CD1c-positive myeloid dendritic cell (primary cell): ENCODE measurements at regions not wholly inside any gene's neighbourhood (a gene's known extent, or its start where the extent isn't known, plus 50 kb on each side); places are given as distances from the start of the nearest gene placed in this dataset.
A peak's percentile ranks its signal among the peaks of the same experiment; 100 is the strongest.

Source experiments
- DNase-seq: peaks from one replicate; pipeline ENCODE4 v3.0.0-alpha.2; 2016; ENCODE audit errors: extremely low spot score

- DNase-seq = no peak
These were observed 102.7 kb upstream of the MAP1LC3B2 start for GRCh38 chr12:116456330-116457082.

GRCh38 chr12:116458492-116458891, 100.7 kb upstream of the MAP1LC3B2 start:
- DNase-seq = no peak

DNA sequence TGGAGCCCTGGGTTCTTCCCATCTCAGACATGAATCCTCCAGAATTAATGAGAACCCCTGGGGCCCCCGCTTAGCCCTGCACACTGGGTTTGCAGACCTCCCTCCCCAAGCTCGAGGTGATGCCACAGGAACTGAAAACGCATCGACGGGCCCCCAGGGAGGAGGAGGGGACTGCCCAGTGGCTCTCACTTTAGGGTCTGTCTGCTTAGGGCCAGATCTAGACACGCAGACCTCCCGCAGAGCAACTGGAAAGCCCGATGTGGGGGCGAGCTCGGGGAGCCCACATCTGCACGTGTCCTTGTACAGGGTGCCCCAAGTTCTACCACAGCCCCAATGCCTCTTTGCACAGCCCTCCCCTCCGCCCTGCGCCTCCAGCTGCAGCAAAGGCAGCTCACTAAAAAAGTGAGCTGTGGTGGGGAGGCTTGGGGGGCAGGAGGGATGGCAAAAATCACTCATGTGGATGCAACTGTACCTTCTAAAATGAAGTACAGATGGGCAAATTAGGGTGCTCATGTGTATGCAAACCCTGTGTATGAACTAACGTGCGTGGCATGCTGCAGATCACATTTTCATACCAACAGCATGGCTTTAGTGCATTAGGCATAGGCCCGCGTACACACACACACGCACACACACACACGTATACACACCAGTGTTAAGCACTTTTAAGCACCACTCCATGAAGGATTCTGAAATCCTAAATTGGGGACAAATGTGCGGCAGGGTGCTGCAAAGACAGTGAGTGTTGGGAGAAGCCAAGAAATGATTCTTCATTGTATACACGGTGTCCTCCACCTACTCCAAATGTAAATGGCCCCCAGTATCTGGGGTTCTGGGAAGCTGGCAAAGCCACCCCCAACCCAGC, 99.9 kb upstream of the MAP1LC3B2 start:
- DNase-seq = no peak

DNA sequence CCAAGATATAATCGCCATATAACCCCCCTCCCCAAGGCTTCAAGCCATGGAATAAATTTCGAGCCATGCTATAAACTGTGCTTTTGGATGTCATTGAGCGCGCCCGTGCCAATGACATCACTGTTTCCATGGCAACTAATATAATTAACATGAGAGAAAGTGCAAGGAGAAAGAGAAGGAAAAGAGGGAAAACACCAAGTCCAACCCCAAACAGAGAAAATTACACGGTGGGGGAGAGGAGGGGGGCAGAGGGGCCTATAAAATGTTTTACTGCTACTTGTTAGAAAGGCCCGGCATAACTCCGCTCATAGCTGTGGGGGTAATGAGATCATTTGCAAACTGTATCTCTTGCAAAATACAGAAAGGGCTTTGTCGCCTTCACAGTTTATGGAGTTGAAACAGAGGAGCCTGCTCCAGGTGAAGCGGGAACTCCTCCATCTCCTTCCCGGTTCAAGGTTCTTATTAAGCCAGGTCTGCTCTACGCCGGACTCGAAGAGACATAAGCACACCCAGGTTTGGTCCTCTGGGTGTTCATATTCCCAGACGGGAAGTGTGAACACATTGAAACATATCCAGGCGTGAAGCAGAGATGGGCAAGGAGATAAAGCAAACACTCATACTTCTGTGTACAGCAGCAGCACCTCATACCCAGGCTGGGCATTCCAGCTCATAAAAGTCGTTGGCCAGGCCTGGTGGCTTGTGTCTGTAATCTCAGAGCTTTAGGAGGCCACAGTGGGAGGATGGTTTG, 99.1 kb upstream of the MAP1LC3B2 start:
- DNase-seq = no peak

DNA sequence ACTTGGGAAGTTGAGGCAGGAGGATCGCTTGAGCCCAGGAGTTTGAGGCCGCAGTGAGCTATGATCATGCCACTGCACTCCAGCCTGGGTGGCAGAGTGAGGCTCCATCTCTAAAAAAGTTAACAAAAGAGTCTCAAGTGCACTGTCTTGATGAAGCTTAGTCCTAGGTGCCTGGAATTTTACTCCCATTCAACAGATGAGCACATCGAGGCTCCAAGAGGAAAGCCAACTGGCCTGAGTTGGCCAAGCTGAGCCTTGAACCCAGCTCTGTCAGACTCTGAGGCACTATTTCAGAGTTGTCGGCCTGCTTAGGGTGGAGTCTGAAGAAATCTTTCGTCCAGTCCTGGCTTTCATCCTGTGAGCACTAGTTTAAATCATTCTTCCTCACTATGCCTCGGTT, 98.1 kb upstream of the MAP1LC3B2 start:
- no peak for DNase-seq

- DNase-seq = no peak
These were observed 95.8 kb upstream of the MAP1LC3B2 start for GRCh38 chr12:116463366-116463765.

DNA sequence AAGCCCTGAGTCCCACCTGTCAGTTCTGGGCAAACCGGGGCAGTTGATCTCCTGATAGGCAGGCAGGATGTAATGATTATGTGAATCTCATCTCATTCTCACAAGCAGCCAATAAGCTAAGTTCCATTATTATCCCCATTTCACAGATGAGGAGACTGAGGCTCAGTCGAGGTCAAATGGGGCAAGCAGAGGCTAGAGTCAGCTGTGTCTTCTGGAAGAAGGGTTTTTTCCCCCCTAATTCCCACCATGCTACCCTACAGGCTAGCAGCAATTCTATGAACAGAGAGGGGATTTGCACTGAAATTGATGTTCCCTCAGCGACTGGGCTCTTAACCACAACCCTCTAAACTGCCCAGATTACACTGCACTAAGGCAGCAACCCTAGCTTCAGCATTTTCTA, 93.8 kb upstream of the MAP1LC3B2 start:
- no peak for DNase-seq

GRCh38 chr12:116465856-116466255, 93.3 kb upstream of the MAP1LC3B2 start:
- DNase-seq = peak; percentile 5

- no peak for DNase-seq
These were observed 92.6 kb upstream of the MAP1LC3B2 start for GRCh38 chr12:116466536-116466935.

- DNase-seq = no peak
These were observed 89.8 kb upstream of the MAP1LC3B2 start for GRCh38 chr12:116469344-116469743.

DNA sequence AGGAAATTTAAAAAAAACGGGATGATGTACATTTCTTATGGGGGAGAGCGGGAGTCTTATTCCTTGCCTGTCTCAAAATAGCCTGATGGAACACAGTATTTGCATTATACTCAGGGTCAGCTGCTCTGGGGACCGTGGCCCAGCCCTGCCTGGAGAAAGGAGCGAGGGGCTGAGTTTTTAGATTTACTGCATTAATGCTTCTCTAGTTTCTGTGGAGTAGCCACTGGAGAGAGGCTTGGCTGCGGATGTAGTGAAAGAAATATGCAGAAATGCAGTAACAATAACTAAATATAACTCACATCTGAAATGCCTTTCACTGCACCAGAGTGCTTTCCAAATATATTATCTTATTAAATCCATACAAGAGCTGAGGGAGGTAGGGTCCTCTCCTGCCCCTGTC, 87.6 kb upstream of the MAP1LC3B2 start:
- no peak for DNase-seq

GRCh38 chr12:116472193-116472592, 87.0 kb upstream of the MAP1LC3B2 start:
- no peak for DNase-seq

GRCh38 chr12:116473416-116473815, 85.8 kb upstream of the MAP1LC3B2 start:
- DNase-seq = no peak

DNA sequence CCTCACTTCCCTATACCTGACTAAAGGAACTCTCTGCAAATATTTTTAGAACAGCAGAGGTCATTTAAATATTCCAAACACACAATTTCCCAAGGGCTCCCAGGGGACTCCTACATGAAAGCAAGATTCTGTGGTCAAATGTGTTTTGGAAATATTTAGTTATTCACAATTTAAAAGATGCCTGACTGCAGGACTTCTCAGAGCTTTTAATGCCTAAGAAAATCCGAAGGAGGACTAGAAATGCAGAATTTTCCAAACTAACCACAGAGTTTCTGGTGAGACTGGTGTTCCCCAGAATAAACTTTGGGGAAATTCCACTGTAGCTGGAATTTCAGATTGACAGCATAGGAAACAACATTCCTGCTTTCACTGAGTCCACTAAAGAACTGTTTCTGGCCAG, 84.8 kb upstream of the MAP1LC3B2 start:
- DNase-seq = no peak

DNA sequence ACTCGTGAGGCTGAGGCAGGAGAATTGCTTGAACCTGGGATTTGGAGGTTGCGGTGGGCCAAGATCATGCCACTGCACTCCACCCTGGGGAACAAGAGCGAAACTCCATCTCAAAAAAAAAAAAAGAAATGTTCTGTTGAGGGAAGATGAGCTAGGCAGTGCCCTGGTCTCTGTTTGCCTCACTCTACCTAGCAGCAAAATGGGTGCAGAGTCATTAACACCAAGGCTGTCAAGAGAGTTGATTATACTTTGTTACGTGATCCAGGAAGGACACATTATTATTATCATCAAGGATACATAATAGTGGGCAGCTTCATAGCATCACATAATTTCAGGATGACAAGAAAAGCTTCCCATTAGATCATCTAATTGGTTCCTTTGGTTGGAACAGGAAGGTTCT, 84.3 kb upstream of the MAP1LC3B2 start:
- no peak for DNase-seq

GRCh38 chr12:116476227-116476822, 82.9 kb upstream of the MAP1LC3B2 start:
- DNase-seq = no peak

- no peak for DNase-seq
These were observed 80.9 kb upstream of the MAP1LC3B2 start for GRCh38 chr12:116478243-116478773.

DNA sequence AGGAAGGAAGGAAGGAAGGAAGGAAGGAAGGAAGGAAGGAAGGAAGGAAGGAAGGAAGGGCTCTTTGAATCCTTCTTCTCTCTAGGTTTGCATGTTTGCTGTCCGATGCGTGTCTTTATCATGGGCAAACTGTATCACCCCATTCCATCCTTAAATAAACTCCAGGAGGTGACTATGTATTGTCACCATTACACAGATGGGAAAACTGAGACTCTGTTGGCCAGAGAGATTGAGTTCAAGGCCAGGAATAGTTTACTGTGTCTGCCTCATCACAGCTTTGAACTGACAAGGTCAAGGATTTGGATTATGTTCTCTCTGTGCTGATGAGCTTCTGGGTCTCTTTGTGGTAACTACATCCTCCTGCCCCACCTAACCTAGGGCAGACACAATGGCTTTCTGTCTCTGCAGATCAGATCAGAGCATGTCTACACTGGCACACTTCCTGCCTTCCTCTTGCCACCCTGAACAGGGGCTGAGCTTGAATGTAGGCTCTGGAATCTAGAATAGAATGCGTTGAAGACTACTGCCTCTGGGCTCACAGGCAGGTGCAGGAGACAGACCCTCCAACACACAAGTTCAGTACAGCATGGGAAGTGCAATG, 78.9 kb upstream of the MAP1LC3B2 start:
- DNase-seq = no peak

- DNase-seq = no peak
These were observed 77.5 kb upstream of the MAP1LC3B2 start for GRCh38 chr12:116481726-116482125.

GRCh38 chr12:116482179-116482578, 77.0 kb upstream of the MAP1LC3B2 start:
- DNase-seq = no peak

- DNase-seq = no peak
These were observed 76.3 kb upstream of the MAP1LC3B2 start for GRCh38 chr12:116482859-116483258.
